ENCODE measurements at regions not wholly inside any gene's neighbourhood (a gene's known extent, or its start where the extent isn't known, plus 50 kb on each side); places are given as distances from the start of the nearest gene placed in this dataset.

DNA sequence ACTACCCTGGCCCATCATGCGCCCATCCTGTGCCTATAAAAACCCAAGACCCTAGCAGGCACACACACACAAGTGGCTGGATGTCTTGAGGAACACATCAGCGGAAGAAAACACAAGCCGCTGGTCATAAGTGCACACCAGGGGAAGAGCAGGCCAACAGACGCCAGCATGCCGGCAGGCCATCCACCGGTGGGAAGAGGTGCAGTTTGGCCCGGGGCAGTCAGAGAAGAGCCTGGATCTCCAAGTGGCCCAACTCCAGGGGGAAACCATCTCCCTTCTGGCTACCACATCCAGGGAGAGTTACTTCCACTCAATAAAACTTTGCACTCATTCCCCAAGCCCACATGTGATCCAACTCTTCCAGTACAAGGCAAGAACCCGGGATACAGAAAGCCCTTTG, 2001.3 kb upstream of the NUDT12 start:
- TF ChIP-seq, protein P1, sequence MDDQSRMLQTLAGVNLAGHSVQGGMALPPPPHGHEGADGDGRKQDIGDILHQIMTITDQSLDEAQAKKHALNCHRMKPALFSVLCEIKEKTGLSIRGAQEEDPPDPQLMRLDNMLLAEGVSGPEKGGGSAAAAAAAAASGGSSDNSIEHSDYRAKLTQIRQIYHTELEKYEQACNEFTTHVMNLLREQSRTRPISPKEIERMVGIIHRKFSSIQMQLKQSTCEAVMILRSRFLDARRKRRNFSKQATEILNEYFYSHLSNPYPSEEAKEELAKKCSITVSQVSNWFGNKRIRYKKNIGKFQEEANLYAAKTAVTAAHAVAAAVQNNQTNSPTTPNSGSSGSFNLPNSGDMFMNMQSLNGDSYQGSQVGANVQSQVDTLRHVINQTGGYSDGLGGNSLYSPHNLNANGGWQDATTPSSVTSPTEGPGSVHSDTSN (IDR thresholded peaks at IDR 0.05), result no peak
- no peak for TF ChIP-seq GABPA (IDR thresholded peaks at IDR 0.05; ENCODE audit: low read depth)
- TF ChIP-seq RAD21 (IDR thresholded peaks at IDR 0.05; ENCODE audit: low read length), result no peak
- no peak for TF ChIP-seq CHD2 (IDR thresholded peaks at IDR 0.05; ENCODE audit: low read length, partially characterized antibody)
- no peak for TF ChIP-seq USF1 (IDR thresholded peaks at IDR 0.05; ENCODE audit: borderline replicate concordance, low read depth)
- TF ChIP-seq EP300 (IDR thresholded peaks at IDR 0.05; ENCODE audit: borderline replicate concordance in 1 of 2, low read depth in 1 of 2, low read length in 1 of 2), result no peak
- TF ChIP-seq CTCF (IDR thresholded peaks at IDR 0.05), result no peak
- no peak for TF ChIP-seq USF2 (IDR thresholded peaks at IDR 0.05; ENCODE audit: borderline replicate concordance, low read depth, low read length)
- TF ChIP-seq MAX (IDR thresholded peaks at IDR 0.05; ENCODE audit: low read depth), result no peak
- TF ChIP-seq SMC3 (IDR thresholded peaks at IDR 0.05; ENCODE audit: low read depth, low read length), result no peak
- no peak for TF ChIP-seq JUND (IDR thresholded peaks at IDR 0.05)
